ENCODE measurements at regions not wholly inside any gene's neighbourhood (a gene's known extent, or its start where the extent isn't known, plus 50 kb on each side); places are given as distances from the start of the nearest gene placed in this dataset.
"Not testable (repeated sequence)": the region's sequence is repeated elsewhere in the genome, so short reads cannot be mapped to it uniquely, and the experiment has no call there.

DNA sequence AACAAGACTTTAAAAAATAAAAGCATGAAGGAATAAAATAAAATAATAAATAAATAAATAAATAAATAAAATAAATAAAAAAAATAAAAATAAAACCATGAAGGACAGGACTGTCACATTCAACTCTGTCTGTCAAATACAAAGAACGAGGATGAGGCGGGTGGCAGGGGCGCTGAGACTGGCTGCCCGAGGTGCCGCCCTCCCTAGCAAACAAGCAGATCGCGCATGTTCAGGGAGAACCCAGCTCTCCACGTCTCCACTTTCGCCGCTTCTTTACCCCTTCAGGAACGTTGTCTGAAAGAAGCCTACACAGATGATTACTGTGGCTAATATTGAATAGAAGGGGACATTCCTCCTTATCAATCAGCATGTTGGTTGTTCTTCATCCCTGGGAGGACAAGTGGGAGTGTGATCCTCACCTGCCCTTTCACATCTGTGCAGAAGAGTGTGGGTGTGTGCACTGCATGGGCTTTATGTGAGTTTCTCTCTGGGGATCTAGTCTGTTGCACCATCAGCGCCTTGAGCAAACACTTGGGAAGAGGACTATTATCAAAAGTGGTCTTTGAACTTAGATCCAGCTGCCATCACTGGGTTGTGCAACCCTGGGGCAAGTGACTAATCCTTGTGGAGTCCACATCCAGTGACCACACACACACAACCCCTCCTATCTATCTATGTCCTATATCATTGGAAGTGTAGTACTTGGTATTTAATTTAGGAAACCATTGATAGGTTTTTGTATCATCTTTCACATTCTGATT is 399.2 kb downstream of the IRX2 start:
- H2AFZ ChIP-seq (ENCODE audit: low read depth, low read length), result no peak overlapping the region
- H3K27me3 ChIP-seq (ENCODE audit: insufficient read depth, low read depth, low read length), result no peaks in the 10 kb centered on the region
- no peaks in the 10 kb centered on the region for H3K79me2 ChIP-seq (replicated peaks; ENCODE audit: insufficient read depth, low read length)
- H3K4me3 ChIP-seq (ENCODE audit: low read length), result no peak overlapping the region
- no peak overlapping the region for H3K9ac ChIP-seq (ENCODE audit: low read length)
- no peak overlapping the region for H3K4me2 ChIP-seq (ENCODE audit: low read length)
- TF ChIP-seq SMC3 (conservative IDR thresholded peaks at IDR 0.05; ENCODE audit: poor library complexity), result no peak
- no peak for TF ChIP-seq TAF1 (IDR thresholded peaks at IDR 0.05; ENCODE audit: low read depth)
- TF ChIP-seq MXI1 (conservative IDR thresholded peaks at IDR 0.05; ENCODE audit: poor library complexity, severe bottlenecking), result no peak
- no peak for TF ChIP-seq POLR2AphosphoS5 (IDR thresholded peaks at IDR 0.05)
- H3F3A ChIP-seq (ENCODE audit: insufficient read depth, low read length, poor library complexity, severe bottlenecking), result no peaks in the 10 kb centered on the region
- H3K9me2 ChIP-seq (ENCODE audit: insufficient read depth, low read length), result no peaks in the 10 kb centered on the region
- H3K9me3 ChIP-seq (ENCODE audit: low read length), result no peaks in the 10 kb centered on the region
- no peak overlapping the region for H3K27ac ChIP-seq (ENCODE audit: low read length)
- H3K36me3 ChIP-seq (ENCODE audit: insufficient read depth, low read length), result no peaks in the 10 kb centered on the region
- no peaks in the 10 kb centered on the region for H4K20me1 ChIP-seq (ENCODE audit: insufficient read depth)

- H3K9me2 ChIP-seq (ENCODE audit: insufficient read depth, low read length); H3K27ac ChIP-seq (ENCODE audit: low read length); H3K4me2 ChIP-seq (ENCODE audit: low read length); H2AFZ ChIP-seq (ENCODE audit: low read depth, low read length); H3K79me2 ChIP-seq (replicated peaks; ENCODE audit: insufficient read depth, low read length); H3K9ac ChIP-seq (ENCODE audit: low read length); H4K20me1 ChIP-seq (ENCODE audit: insufficient read depth); H3K9me3 ChIP-seq (ENCODE audit: low read length); H3K27me3 ChIP-seq (ENCODE audit: insufficient read depth, low read depth, low read length); H3K4me3 ChIP-seq (ENCODE audit: low read length); H3F3A ChIP-seq (ENCODE audit: insufficient read depth, low read length, poor library complexity, severe bottlenecking); H3K36me3 ChIP-seq (ENCODE audit: insufficient read depth, low read length): not testable (repeated sequence)
Measured at GRCh38 chr5:2349768-2350167, 401.7 kb downstream of the IRX2 start.

DNA sequence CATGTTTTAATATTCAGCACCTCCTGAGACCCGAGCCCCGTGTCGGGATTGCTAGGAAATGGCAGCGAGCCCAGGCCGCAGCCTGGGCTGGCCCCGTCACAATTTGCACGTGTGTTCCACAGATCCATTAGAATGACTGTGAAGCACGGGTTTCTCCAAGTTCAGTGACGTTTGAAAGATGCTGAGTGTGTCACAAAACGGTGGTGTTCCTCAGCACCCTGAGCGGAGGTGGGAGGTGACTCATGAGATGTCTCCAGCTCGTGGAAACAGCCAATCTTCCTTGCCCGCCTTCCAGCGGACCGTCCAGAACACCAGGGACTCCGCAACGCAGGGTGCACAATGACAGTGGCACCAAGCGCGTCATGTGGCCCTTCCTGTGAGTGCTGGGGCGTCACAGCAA is 412.8 kb downstream of the IRX2 start:
- TF ChIP-seq EZH2 (IDR thresholded peaks at IDR 0.05; ENCODE audit: borderline replicate concordance, insufficient read depth, low read length, poor library complexity, severe bottlenecking), result no peak
- no peak for TF ChIP-seq MXI1 (conservative IDR thresholded peaks at IDR 0.05; ENCODE audit: poor library complexity, severe bottlenecking)
- TF ChIP-seq POLR2AphosphoS5 (IDR thresholded peaks at IDR 0.05), result no peak
- TF ChIP-seq RAD21 (conservative IDR thresholded peaks at IDR 0.05), result no peak
- no peak for TF ChIP-seq REST (IDR thresholded peaks at IDR 0.05; ENCODE audit: borderline replicate concordance)
- no peak for TF ChIP-seq SMC3 (conservative IDR thresholded peaks at IDR 0.05; ENCODE audit: poor library complexity)
- no peak for TF ChIP-seq TAF1 (IDR thresholded peaks at IDR 0.05; ENCODE audit: low read depth)
- no peak for TF ChIP-seq CTCF (IDR thresholded peaks at IDR 0.05; ENCODE audit: poor library complexity, severe bottlenecking)
- TF ChIP-seq EP300 (conservative IDR thresholded peaks at IDR 0.05; ENCODE audit: poor library complexity, severe bottlenecking), result no peak
- Histone ChIP-seq H3K9me3 (ENCODE audit: low read length) (no peaks in the 10 kb centered on the region), H3K79me2 (replicated peaks; ENCODE audit: insufficient read depth, low read length) (no peaks in the 10 kb centered on the region), H3K4me2 (ENCODE audit: low read length) (no peak overlapping the region), H2AFZ (ENCODE audit: low read depth, low read length) (no peak overlapping the region), H3K27ac (ENCODE audit: low read length) (no peak overlapping the region), H3K9me2 (ENCODE audit: insufficient read depth, low read length) (no peaks in the 10 kb centered on the region), H3K4me3 (ENCODE audit: low read length) (no peak overlapping the region), H4K20me1 (ENCODE audit: insufficient read depth) (no peaks in the 10 kb centered on the region), H3K36me3 (ENCODE audit: insufficient read depth, low read length) (no peaks in the 10 kb centered on the region), H3K9ac (ENCODE audit: low read length) (no peak overlapping the region), H3K27me3 (ENCODE audit: insufficient read depth, low read depth, low read length) (no peaks in the 10 kb centered on the region), H3F3A (ENCODE audit: insufficient read depth, low read length, poor library complexity, severe bottlenecking) (no peaks in the 10 kb centered on the region)

Data from neural cell (in vitro differentiated cells).